Hepatocyte (in vitro differentiated cells): ENCODE measurements at regions not wholly inside any gene's neighbourhood (a gene's known extent, or its start where the extent isn't known, plus 50 kb on each side); places are given as distances from the start of the nearest gene placed in this dataset.

Experiments used
- EZH2 ChIP-seq: fragments of 200-600 bp; sonication (generic); IDR thresholded peaks from 2 replicates; pipeline ENCODE4 v1.6.1; 2016; ENCODE audit warnings: antibody characterized with exemption, mild to moderate bottlenecking, borderline replicate concordance
- EZH2phosphoT487 ChIP-seq: fragments of 200-600 bp; sonication (generic); IDR thresholded peaks from one replicate; pipeline ENCODE4 v1.6.1; 2018; ENCODE audit warnings: antibody characterized with exemption, mild to moderate bottlenecking, low read depth, moderate library complexity; ENCODE audit not compliant: unreplicated experiment, severe bottlenecking
- TF ChIP-seq, protein P1 (sequence below): fragments of 200-600 bp; sonication (generic); IDR thresholded peaks from 2 replicates; pipeline ENCODE4 v1.5.1; 2016; ENCODE audit warnings: antibody characterized with exemption, mild to moderate bottlenecking; ENCODE audit not compliant: poor library complexity

- TF ChIP-seq, protein P1, sequence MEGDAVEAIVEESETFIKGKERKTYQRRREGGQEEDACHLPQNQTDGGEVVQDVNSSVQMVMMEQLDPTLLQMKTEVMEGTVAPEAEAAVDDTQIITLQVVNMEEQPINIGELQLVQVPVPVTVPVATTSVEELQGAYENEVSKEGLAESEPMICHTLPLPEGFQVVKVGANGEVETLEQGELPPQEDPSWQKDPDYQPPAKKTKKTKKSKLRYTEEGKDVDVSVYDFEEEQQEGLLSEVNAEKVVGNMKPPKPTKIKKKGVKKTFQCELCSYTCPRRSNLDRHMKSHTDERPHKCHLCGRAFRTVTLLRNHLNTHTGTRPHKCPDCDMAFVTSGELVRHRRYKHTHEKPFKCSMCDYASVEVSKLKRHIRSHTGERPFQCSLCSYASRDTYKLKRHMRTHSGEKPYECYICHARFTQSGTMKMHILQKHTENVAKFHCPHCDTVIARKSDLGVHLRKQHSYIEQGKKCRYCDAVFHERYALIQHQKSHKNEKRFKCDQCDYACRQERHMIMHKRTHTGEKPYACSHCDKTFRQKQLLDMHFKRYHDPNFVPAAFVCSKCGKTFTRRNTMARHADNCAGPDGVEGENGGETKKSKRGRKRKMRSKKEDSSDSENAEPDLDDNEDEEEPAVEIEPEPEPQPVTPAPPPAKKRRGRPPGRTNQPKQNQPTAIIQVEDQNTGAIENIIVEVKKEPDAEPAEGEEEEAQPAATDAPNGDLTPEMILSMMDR = no peak
- TF ChIP-seq EZH2 = no peak
- no peak for TF ChIP-seq EZH2phosphoT487
Measured at GRCh38 chr12:67469666-67470065, 178.9 kb upstream of the DYRK2 start.
